AML-193 (cell line): ENCODE measurements at regions not wholly inside any gene's neighbourhood (a gene's known extent, or its start where the extent isn't known, plus 50 kb on each side); places are given as distances from the start of the nearest gene placed in this dataset.

ENCODE experiments used
- DNase-seq, 2 experiments: peaks; one replicate each; lab custom pipeline; 2025; lab: John Stamatoyannopoulos, UW

DNA sequence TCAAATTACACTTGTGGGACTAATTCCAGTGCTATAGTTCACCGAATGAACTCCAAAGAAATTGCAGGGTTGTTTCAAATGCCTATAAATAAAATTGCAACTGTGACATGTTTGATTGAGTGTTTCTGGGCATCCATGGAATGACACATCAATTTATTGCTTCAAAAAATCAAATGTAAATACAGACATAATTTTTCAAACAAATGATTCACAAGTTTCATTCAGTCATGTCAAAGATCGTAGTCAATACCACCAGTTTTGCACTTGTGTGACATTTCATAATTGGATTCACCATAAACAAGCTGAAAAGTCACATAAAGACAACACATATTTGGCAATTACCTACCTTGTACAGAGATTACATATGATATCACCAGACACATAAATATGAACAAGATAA, 350.8 kb downstream of the CDH2 start:
- no peak for DNase-seq

DNA sequence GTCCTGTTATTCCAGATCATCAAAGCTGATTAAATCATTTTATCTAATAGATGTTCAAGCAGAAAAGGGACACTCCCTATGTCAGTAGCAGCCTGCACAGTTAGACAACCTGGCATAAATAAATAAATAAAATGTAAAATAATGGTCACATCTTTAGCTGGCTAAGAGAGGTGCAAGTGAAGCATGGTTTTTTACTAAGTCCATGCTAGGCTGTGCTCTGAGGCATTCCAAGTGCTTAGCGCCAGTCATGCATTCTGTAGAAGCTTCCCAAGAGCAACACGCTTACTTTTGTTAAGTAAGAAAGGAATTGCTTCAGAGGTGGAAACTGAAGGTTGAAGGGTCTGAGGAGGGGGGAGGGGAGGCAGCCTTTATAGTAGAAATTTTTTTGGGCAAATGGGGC, 351.2 kb downstream of the CDH2 start:
- no peak for DNase-seq

GRCh38 chr18:27824841-27825681, 351.9 kb downstream of the CDH2 start:
- DNase-seq, result no peak

DNA sequence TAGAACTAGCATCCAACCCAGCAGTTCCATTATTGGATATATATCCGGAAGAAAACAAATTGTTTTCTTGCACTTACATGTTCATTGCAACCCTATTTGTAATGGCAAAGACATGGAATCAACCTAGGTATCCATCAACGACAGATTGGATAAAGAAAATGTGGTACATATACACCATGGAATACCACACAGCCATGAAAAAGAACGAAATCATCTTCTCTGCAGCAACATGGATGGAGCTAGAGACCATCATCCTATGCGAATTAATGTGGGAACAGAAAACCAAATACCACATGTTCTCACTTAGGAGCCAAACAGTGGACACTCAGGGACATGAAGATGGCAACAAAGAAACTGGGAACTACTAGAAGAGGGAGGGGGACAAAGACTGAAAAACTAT, 352.7 kb downstream of the CDH2 start:
- DNase-seq, result no peak

- DNase-seq, result no peak
Measured at GRCh38 chr18:27823053-27823452, 353.9 kb downstream of the CDH2 start.

- DNase-seq, result peak; percentile 3 to 42
Measured at GRCh38 chr18:27808683-27809082, 368.2 kb downstream of the CDH2 start.

- DNase-seq, result no peak
Measured at GRCh38 chr18:27803957-27804356, 373.0 kb downstream of the CDH2 start.

DNA sequence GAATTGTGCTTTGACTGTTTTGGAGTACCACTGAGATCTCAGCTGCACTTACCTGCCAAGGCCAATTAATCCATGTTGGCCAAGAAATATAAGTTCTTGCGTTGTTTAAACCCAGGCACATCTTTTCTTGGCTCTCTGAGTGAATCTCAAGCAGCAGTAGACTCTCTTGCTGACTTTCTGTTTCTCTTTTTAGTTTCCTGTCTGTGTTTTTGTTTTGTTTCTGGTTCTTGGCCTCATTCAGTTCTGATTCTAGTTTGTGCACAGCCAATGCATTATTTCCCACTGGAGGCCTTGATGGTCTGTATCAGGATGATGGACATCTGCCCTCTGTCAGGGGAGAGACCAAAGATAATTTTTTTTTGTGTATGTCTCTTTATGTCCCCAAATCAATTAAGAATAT, 379.4 kb downstream of the CDH2 start:
- DNase-seq, result no peak

DNA sequence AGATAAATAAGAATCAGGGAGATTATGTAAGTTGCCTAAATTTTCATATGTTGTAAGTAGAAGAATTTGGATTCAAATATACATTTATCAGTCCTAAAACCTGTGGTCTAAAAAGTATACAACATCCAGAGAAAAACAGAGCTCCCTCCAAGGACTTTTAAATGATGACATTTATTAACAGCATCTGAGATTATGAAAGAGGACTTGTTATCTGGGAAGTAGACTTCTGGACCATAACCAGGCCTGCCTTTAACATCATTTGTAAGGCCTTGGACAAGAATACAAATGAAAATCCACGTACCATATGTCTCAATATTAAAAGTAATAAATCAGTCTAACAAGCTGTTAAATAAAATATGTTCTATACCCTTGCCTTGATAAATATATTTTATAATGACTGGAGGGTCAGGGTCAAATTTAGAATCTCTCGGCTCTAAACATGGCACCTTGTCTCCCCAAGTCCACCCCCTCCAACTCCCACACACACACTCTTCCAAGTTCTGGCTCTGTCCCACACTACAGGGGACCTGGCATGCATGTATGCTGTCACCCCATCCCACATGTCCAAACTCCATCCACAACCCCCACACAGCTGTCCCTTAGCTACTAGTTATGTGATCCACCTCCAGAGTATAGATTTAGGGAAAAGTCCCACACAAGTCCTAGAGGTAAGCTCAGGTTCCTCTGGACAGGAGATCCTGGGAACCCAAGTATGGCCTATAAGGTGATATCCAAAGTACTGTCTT, 382.6 kb downstream of the CDH2 start:
- no peak for DNase-seq

DNA sequence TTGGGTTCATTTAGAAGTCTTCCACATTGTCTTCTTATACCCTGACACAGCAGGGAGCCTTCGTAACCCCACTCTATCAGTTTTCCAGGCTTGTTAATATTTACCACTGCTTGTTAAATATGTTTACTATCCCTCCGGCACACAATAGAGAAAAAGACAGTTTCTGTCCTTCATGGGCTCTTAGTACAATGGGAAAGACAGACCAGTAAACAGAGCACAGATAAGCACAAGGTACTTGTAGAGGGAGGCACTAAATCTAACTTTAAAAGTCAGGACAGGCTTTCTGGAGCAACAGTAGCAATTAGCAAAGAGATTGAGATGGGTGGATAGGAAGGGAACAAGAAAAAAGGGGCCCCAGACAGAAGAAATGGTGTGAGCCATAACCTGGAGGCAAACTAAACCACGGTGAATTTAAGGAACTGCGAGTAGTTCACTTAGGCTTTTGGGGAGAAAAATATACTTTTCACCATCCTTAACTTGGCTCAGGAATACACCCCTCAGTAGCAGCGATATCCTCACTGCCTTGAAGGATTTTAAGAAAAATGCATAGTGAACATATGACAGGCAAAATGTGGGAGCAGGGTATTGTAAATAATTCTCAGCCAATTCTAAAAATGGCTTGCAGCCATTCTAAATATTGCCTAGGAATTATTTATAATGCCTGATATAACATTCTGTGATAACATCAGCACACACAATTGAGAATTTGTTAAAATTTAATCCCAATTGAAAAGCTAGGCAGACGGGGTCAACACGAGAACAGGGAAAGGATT, 383.7 kb downstream of the CDH2 start:
- no peak for DNase-seq

- DNase-seq, result no peak
Measured at GRCh38 chr18:27789406-27789805, 387.5 kb downstream of the CDH2 start.

GRCh38 chr18:27787547-27787946, 389.4 kb downstream of the CDH2 start:
- DNase-seq, result no peak

DNA sequence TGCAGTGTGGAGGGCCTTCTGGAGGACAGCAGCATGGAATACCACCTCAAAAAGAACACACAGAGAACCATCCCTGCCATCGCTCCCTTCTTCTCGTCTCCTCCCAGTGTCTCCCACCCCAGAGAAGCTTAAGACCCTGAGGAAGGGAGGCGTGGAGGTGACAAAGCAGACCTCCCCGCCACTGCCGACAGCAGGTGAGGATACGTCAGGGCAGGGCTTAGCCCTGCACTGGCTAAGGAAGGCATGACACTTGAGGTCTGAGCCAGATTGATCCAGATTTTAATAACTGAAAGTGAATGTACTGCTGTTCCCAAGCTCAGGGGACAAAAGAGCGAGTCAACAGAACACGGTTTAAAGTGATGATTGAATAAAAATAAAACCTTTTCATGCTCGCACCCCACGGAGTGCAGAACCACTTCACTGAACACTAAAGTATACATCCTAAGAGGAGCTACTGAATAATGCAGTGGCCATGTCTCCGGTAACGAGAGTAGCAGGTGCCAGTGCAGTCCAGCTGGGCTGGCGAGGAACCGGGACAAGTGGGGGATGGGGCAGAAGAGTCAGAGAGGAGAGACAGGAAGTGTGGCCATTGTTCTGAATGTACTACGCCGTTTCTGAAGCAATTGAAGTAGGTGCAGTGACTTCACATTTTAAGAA, 391.0 kb downstream of the CDH2 start:
- DNase-seq, result no peak

DNA sequence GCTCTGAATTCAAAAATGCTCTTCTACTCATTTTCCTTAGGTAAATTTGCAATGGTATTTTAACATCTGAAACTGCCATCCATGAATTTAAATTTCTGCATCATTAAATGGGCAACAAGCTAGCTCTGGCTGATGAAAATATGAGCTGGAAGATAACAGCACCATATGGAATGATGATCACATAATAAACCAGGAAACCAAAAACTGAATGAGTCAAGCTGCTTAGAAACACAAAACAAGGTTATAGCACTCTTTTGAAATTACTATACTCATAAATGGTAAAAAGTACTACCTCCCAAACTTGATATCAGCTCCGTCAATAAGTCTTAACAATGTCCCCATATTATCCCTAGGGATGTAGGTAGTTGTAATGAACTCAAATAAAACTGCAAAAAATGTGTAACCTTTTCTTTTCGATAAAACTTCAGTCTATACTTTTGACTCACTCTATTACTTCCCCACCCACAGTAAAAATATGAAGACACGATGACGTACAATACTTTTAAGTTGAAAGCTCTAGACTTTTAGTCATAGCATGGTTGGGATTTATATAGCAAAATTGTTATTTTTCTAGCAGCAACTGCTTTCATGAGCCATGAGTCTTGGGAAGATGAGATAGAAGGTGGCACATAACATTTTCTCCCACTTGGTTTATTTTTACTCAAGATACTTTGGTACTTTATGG, 396.7 kb downstream of the CDH2 start:
- no peak for DNase-seq

DNA sequence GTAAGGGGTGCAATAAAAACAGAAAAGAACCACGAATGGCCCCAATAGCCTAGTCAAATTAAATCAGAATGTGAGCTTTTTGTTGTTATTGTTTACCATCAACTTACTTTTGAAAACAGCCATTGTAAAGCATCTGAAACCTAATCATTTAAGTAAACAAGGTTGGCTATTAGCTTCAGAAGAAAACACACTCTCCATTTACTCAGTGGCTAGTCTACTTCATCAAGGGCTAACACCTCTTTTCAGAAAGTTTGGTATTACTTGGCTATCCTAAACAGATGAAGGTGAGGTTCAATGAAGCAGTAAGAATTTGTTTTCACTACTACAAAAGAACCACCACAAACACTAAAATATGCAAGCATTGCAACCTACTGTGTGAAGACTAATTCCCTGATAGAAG, 398.0 kb downstream of the CDH2 start:
- DNase-seq, result no peak

DNA sequence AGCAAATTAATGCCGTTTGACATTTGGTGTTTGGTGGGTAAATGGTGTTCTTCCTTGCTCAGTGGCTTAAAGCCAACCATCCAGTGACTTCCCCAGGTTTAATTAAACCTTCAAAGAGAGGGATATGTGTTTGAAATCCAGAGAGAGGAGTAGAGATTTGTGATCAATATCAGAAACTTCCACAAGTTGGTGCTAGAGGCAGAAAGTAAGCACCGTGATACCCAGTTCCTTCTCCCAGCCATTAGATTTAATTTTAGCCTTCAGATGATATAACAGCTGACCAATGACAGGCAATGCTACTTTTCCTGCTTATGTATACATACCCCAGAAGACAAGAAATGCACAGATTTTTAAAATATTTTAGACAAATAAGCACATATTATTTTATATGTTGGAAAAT, 398.5 kb downstream of the CDH2 start:
- DNase-seq, result no peak

GRCh38 chr18:27772081-27772480, 404.8 kb downstream of the CDH2 start:
- no peak for DNase-seq

DNA sequence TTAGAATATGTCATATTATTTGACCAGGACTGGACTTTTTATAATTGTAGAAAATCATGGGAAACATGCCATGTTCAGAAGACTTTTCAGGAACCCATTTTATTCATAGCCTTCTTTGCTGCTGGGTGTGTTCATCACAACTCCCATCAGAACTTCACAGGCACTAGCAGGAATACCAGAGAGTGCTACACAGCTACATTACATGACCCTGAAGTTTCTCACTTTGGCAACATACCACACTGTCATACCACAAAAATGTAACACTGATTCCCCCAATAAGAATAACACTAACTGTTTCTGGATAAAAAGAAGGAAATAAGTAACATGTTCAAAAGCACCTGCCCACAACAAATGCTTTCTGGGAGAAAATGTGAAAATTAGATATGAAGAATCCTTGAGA, 405.4 kb downstream of the CDH2 start:
- no peak for DNase-seq

GRCh38 chr18:27769152-27769551, 407.8 kb downstream of the CDH2 start:
- no peak for DNase-seq

GRCh38 chr18:27763936-27764335, 413.0 kb downstream of the CDH2 start:
- no peak for DNase-seq

- no peak for DNase-seq
Measured at GRCh38 chr18:27763341-27763740, 413.6 kb downstream of the CDH2 start.

- DNase-seq, result no peak
Measured at GRCh38 chr18:27762054-27762453, 414.9 kb downstream of the CDH2 start.
